IMR-90 (cell line): ENCODE measurements at regions not wholly inside any gene's neighbourhood (a gene's known extent, or its start where the extent isn't known, plus 50 kb on each side); places are given as distances from the start of the nearest gene placed in this dataset.

Experiments
- ATAC-seq: fragments of 200-7000 bp; cut with Tn5 transposase; 2 replicates; pipeline ENCODE4 v1.9.1; 2020; ENCODE audit warnings: low read depth, mild to moderate bottlenecking, moderate library complexity
- BruUV-seq: library from RNA; stranded (reverse); fragments of 400-500 nt; replicated peaks from 2 replicates; lab custom pipeline; 2021; lab: Mats Ljungman, UMichigan
- CTCF ChIA-PET: fragments of 300-600 bp; formaldehyde crosslinking; extraction: SDS; loops from one replicate; lab custom pipeline; 2021; ENCODE audit warnings: antibody characterized with exemption; lab: Yijun Ruan, JAX
- POLR2A ChIA-PET: fragments of 300-600 bp; sonication (Branson Sonifier 250); formaldehyde crosslinking; loops from one replicate; lab custom pipeline; 2022; ENCODE audit warnings: antibody characterized with exemption; ENCODE audit not compliant: unreplicated experiment; lab: Charles Lee
- DNase-seq: peaks from one replicate; pipeline ENCODE4 v3.0.0; 2013
- H2AFZ ChIP-seq: replicated peaks from 2 replicates; pipeline ENCODE3; 2013; ENCODE audit warnings: low read length, mild to moderate bottlenecking; ENCODE audit not compliant: poor library complexity
- H2AK5ac ChIP-seq: 2 replicates; pipeline ENCODE4 v1.6.1; 2013; ENCODE audit warnings: low read depth, low read length, inconsistent platforms
- H2AK9ac ChIP-seq: replicated peaks from 2 replicates; pipeline ENCODE3; 2013; ENCODE audit warnings: mild to moderate bottlenecking, low read depth, low read length, moderate library complexity; ENCODE audit not compliant: poor library complexity
- H2BK120ac ChIP-seq: 2 replicates; pipeline ENCODE4 v1.6.1; 2013; ENCODE audit warnings: low read depth, low read length, inconsistent platforms
- H2BK15ac ChIP-seq: 3 replicates; pipeline ENCODE4 v1.6.1; 2013; ENCODE audit warnings: low read depth, low read length, inconsistent platforms
- H2BK20ac ChIP-seq: 2 replicates; pipeline ENCODE4 v1.6.1; 2013; ENCODE audit warnings: low read depth, mild to moderate bottlenecking, inconsistent platforms, low read length, moderate library complexity
- H2BK5ac ChIP-seq: 2 replicates; pipeline ENCODE4 v1.6.1; 2013; ENCODE audit warnings: mild to moderate bottlenecking, low read depth, low read length, inconsistent platforms; ENCODE audit not compliant: poor library complexity, severe bottlenecking
- H3K14ac ChIP-seq: replicated peaks from 2 replicates; pipeline ENCODE4 v1.6.1; 2013; ENCODE audit warnings: low read depth, low read length, inconsistent platforms
- H3K18ac ChIP-seq: 2 replicates; pipeline ENCODE4 v1.6.1; 2013; ENCODE audit warnings: low read depth, low read length, control low read depth
- H3K23ac ChIP-seq: 2 replicates; pipeline ENCODE4 v1.6.1; 2013; ENCODE audit warnings: low read depth, low read length, inconsistent platforms
- H3K27ac ChIP-seq: 2 replicates; pipeline ENCODE4 v1.5.1; 2013; ENCODE audit warnings: mild to moderate bottlenecking, control low read depth, low read length; ENCODE audit not compliant: insufficient read depth
- H3K27me3 ChIP-seq: 2 replicates; pipeline ENCODE4 v1.6.1; 2013; ENCODE audit warnings: low read length; ENCODE audit not compliant: control insufficient read depth, insufficient read depth
- H3K36me3 ChIP-seq: 2 replicates; pipeline ENCODE4 v1.6.1; 2013; ENCODE audit warnings: low read length, mixed read lengths; ENCODE audit not compliant: control insufficient read depth, insufficient read depth
- H3K4ac ChIP-seq: 2 replicates; pipeline ENCODE4 v1.6.1; 2013; ENCODE audit warnings: low read depth, low read length, inconsistent platforms
- H3K4me1 ChIP-seq: 2 replicates; pipeline ENCODE4 v1.6.1; 2013; ENCODE audit warnings: low read length, mixed read lengths; ENCODE audit not compliant: control insufficient read depth, insufficient read depth
- H3K4me2 ChIP-seq: 2 replicates; pipeline ENCODE4 v1.6.1; 2013; ENCODE audit warnings: low read depth, mild to moderate bottlenecking, control low read depth, low read length, moderate library complexity
- H3K4me3 ChIP-seq: 2 replicates; pipeline ENCODE4 v1.5.1; 2013; ENCODE audit warnings: low read depth, mild to moderate bottlenecking, control low read depth, low read length, moderate library complexity; ENCODE audit not compliant: insufficient read depth
- H3K56ac ChIP-seq: 2 replicates; pipeline ENCODE4 v1.6.1; 2013; ENCODE audit warnings: low read length, inconsistent platforms; ENCODE audit not compliant: insufficient read depth; ENCODE audit errors: extremely low read depth
- H3K79me1 ChIP-seq, 2 experiments: 2 replicates each; pipeline ENCODE4 v1.6.1; 2013; ENCODE audit warnings: low read length in 2 of 2, inconsistent platforms in 1 of 2, low read depth in 1 of 2
- H3K9ac ChIP-seq: 2 replicates; pipeline ENCODE4 v1.6.1; 2013; ENCODE audit warnings: low read depth, low read length, control low read depth
- H3K9me1 ChIP-seq: 2 replicates; pipeline ENCODE4 v1.6.1; 2013; ENCODE audit warnings: low read length, inconsistent platforms; ENCODE audit not compliant: insufficient read depth
- H3K9me3 ChIP-seq: 2 replicates; pipeline ENCODE4 v1.6.1; 2013; ENCODE audit warnings: low read length; ENCODE audit not compliant: control insufficient read depth, insufficient read depth
- H4K20me1 ChIP-seq: 2 replicates; pipeline ENCODE4 v1.6.1; 2013; ENCODE audit warnings: low read length, inconsistent platforms; ENCODE audit not compliant: insufficient read depth
- H4K5ac ChIP-seq: 2 replicates; pipeline ENCODE4 v1.6.1; 2013; ENCODE audit warnings: mild to moderate bottlenecking, low read depth, low read length, control low read depth
- H4K8ac ChIP-seq, 2 experiments: 2 replicates each; pipeline ENCODE4 v1.6.1; 2013; ENCODE audit warnings: low read depth in 2 of 2, low read length in 2 of 2, control low read depth in 1 of 2, inconsistent platforms in 1 of 2
- H4K91ac ChIP-seq: 2 replicates; pipeline ENCODE4 v1.6.1; 2013; ENCODE audit warnings: low read depth, low read length, inconsistent platforms; ENCODE audit not compliant: insufficient read depth
- BHLHE40 ChIP-seq: fragments of 150-350 bp; IDR thresholded peaks from 2 replicates; pipeline ENCODE4 v1.6.1; 2016; ENCODE audit warnings: mild to moderate bottlenecking, low read depth, low read length
- CEBPB ChIP-seq: IDR thresholded peaks from 2 replicates; pipeline ENCODE4 v1.6.1; 2012; ENCODE audit warnings: low read depth, low read length, improper control_type of control experiment
- CHD1 ChIP-seq: IDR thresholded peaks from 2 replicates; pipeline ENCODE4 v1.6.1; 2012; ENCODE audit warnings: low read depth, low read length, improper control_type of control experiment
- CTCF ChIP-seq: conservative IDR thresholded peaks from 2 replicates; pipeline ENCODE4 v1.5.1; 2012; ENCODE audit warnings: mild to moderate bottlenecking, low read depth, low read length, improper control_type of control experiment
- ELK1 ChIP-seq: fragments of 150-350 bp; IDR thresholded peaks from 2 replicates; pipeline ENCODE4 v1.6.1; 2016; ENCODE audit warnings: low read depth, mild to moderate bottlenecking, low read length, moderate library complexity, borderline replicate concordance
- FOS ChIP-seq: fragments of 150-350 bp; IDR thresholded peaks from 2 replicates; pipeline ENCODE4 v1.6.1; 2016; ENCODE audit warnings: low read depth, low read length
- MAFK ChIP-seq: IDR thresholded peaks from 2 replicates; pipeline ENCODE4 v1.6.1; 2012; ENCODE audit warnings: low read depth, low read length, improper control_type of control experiment
- MAZ ChIP-seq: IDR thresholded peaks from 2 replicates; pipeline ENCODE4 v1.6.1; 2012; ENCODE audit warnings: low read depth, mild to moderate bottlenecking, low read length, improper control_type of control experiment, moderate library complexity, borderline replicate concordance
- MXI1 ChIP-seq: IDR thresholded peaks from 2 replicates; pipeline ENCODE4 v1.6.1; 2012; ENCODE audit warnings: low read depth, mild to moderate bottlenecking, low read length, moderate library complexity, borderline replicate concordance
- NFE2L2 ChIP-seq: fragments of 150-350 bp; IDR thresholded peaks from 2 replicates; pipeline ENCODE4 v1.6.1; 2016; ENCODE audit warnings: low read depth, mild to moderate bottlenecking, low read length
- POLR2A ChIP-seq: IDR thresholded peaks from 2 replicates; pipeline ENCODE4 v1.6.1; 2012; ENCODE audit warnings: mild to moderate bottlenecking, low read depth, low read length
- RAD21 ChIP-seq: IDR thresholded peaks from 2 replicates; pipeline ENCODE4 v1.6.1; 2012; ENCODE audit warnings: low read length, improper control_type of control experiment
- RCOR1 ChIP-seq: IDR thresholded peaks from 2 replicates; pipeline ENCODE4 v1.6.1; 2012; ENCODE audit warnings: mild to moderate bottlenecking, low read length, improper control_type of control experiment; ENCODE audit not compliant: insufficient replicate concordance
- RFX5 ChIP-seq: IDR thresholded peaks from 2 replicates; pipeline ENCODE4 v1.8.0; 2012; ENCODE audit warnings: low read depth, mild to moderate bottlenecking, low read length, moderate library complexity
- SMC3 ChIP-seq: fragments of 150-350 bp; IDR thresholded peaks from 2 replicates; pipeline ENCODE4 v1.6.1; 2016; ENCODE audit warnings: low read depth, mild to moderate bottlenecking, antibody characterized with exemption, low read length, moderate library complexity
- USF2 ChIP-seq: fragments of 150-350 bp; IDR thresholded peaks from 2 replicates; pipeline ENCODE4 v1.6.1; 2017; ENCODE audit warnings: mild to moderate bottlenecking, antibody characterized with exemption, low read length, low read depth
- dilution Hi-C: fragments of 300-500 bp; cut with HindIII; formaldehyde crosslinking; loops from one replicate; pipeline ENCODE4 v1.14.3; 2018; ENCODE audit warnings: low sequenced_read_pairs; ENCODE audit not compliant: unreplicated experiment
- in situ Hi-C: fragments of 300-500 bp; cut with MboI; formaldehyde crosslinking; loops from 3 replicates; pipeline ENCODE4 v1.14.3; 2019; ENCODE audit warnings: low sequenced_read_pairs, inconsistent platforms, mixed read lengths
- intact Hi-C: fragments of 100-400 bp; cut with micrococcal nuclease; formaldehyde crosslinking; loops from 2 replicates; pipeline ENCODE4 v1.10.0; 2022

DNA sequence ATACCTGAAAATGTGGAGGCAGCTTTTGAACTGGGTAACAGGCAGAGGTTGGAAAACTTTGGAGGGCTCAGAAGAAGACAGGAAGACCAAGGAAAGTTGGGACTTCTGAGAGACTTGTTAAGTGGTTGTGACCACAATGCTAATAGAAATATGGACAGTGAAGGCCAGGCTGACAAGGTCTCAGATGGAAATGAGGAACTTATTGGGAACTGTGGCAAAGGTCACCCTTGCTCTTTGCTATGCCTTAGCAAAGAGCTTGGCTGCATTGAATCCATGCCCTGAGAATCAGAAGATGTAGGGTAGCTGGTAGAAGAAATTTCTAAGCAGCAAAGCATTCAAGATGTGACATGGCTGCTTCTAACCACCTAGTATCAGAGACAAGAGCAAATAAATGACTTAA, 244.4 kb upstream of the ADRA1B start:
- no peak overlapping the region for H2BK120ac ChIP-seq
- BruUV-seq, result no TSS peak
- no peak overlapping the region for H2AFZ ChIP-seq
- ATAC-seq, result no peak
- H3K27ac ChIP-seq, result no peak overlapping the region
- H3K9ac ChIP-seq, result no peak overlapping the region
- H2AK5ac ChIP-seq, result no peak overlapping the region
- no peak overlapping the region for H3K4ac ChIP-seq
- no peak overlapping the region for H3K4me2 ChIP-seq
- no peak overlapping the region for H4K8ac ChIP-seq
- H3K14ac ChIP-seq, result no peak overlapping the region
- DNase-seq, result no peak
- POLR2A ChIA-PET, result no interaction called here
- no peak overlapping the region for H2AK9ac ChIP-seq
- H3K4me1 ChIP-seq, result no peaks in the 10 kb centered on the region
- no peak overlapping the region for H2BK15ac ChIP-seq
- TF ChIP-seq RCOR1, result no peak
- TF ChIP-seq CTCF, result no peak
- no peak for TF ChIP-seq MXI1
- TF ChIP-seq MAFK, result no peak
- no peak for TF ChIP-seq FOS
- TF ChIP-seq RAD21, result no peak
- no peak for TF ChIP-seq ELK1
- TF ChIP-seq MAZ, result no peak
- TF ChIP-seq CEBPB, result no peak
- no peak for TF ChIP-seq CHD1
- no peak for TF ChIP-seq SMC3
- no peak for TF ChIP-seq USF2
- no peak for TF ChIP-seq BHLHE40
- TF ChIP-seq POLR2A, result no peak
- no peak for TF ChIP-seq RFX5
- TF ChIP-seq NFE2L2, result no peak
- no peak overlapping the region for H3K23ac ChIP-seq
- in situ Hi-C loops (no loop called here), intact Hi-C loops (no loop called here), dilution Hi-C loops (no loop called here)
- H3K79me1 ChIP-seq, result no peaks in the 10 kb centered on the region
- no peaks in the 10 kb centered on the region for H3K9me1 ChIP-seq
- no peak overlapping the region for H4K5ac ChIP-seq
- no peaks in the 10 kb centered on the region for H4K20me1 ChIP-seq
- H4K91ac ChIP-seq, result no peak overlapping the region
- H2BK20ac ChIP-seq, result no peak overlapping the region
- H3K56ac ChIP-seq, result no peak overlapping the region
- H3K4me3 ChIP-seq, result no peak overlapping the region
- H3K18ac ChIP-seq, result no peak overlapping the region
- H3K27me3 ChIP-seq, result peaks cover 6% of the 10 kb centered on the region
- H2BK5ac ChIP-seq, result no peak overlapping the region
- CTCF ChIA-PET, result no interaction called here
- H3K36me3 ChIP-seq, result no peaks in the 10 kb centered on the region
- H3K9me3 ChIP-seq, result no peaks in the 10 kb centered on the region
